Prostate gland (tissue), 2 donors: ENCODE measurements at regions not wholly inside any gene's neighbourhood (a gene's known extent, or its start where the extent isn't known, plus 50 kb on each side); places are given as distances from the start of the nearest gene placed in this dataset.

Experiments
- POLR2A ChIP-seq: fragments of 450-650 bp; IDR thresholded peaks from one replicate; pipeline ENCODE4 v1.6.1; 2016; ENCODE audit warnings: antibody characterized with exemption, mild to moderate bottlenecking
- TF ChIP-seq, protein P1 (sequence below), 4 experiments: fragments of 200-600 bp in 2 of 4; fragments of 450-650 bp in 2 of 4; sonication (generic) in 2 of 4; IDR thresholded peaks; 1 replicate in 3 of 4; 2 replicates in 1 of 4; pipeline ENCODE4 v1.5.1; 2016 to 2019; ENCODE audit warnings: antibody characterized with exemption in 4 of 4, mild to moderate bottlenecking in 2 of 4, moderate library complexity in 2 of 4

DNA sequence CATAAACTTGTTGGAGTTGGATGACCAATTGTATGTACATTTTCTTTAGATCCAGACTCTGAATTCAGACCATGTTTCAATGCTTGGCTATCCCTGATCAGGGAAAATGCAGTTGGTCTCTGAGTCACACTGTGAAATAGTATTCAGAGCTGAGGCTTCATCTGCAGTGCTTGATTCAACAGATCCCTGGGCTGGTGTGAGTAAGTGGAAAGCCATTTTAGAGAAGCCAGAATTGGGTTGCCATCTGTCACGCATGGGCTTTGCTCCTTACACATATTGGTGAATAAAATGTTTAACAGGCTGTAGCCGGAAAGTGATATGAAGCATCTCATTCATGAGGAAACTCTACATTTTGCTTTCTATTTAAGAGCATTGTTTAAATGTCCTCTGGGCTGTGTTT is 50.0 kb upstream of the ACYP2 start:
- TF ChIP-seq, protein P1, sequence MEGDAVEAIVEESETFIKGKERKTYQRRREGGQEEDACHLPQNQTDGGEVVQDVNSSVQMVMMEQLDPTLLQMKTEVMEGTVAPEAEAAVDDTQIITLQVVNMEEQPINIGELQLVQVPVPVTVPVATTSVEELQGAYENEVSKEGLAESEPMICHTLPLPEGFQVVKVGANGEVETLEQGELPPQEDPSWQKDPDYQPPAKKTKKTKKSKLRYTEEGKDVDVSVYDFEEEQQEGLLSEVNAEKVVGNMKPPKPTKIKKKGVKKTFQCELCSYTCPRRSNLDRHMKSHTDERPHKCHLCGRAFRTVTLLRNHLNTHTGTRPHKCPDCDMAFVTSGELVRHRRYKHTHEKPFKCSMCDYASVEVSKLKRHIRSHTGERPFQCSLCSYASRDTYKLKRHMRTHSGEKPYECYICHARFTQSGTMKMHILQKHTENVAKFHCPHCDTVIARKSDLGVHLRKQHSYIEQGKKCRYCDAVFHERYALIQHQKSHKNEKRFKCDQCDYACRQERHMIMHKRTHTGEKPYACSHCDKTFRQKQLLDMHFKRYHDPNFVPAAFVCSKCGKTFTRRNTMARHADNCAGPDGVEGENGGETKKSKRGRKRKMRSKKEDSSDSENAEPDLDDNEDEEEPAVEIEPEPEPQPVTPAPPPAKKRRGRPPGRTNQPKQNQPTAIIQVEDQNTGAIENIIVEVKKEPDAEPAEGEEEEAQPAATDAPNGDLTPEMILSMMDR (IDR thresholded peaks at IDR 0.05) = no peak
- no peak for TF ChIP-seq POLR2A
